Activated naive CD8-positive, alpha-beta T cell treated with anti-CD3 and anti-CD28 coated beads, Interleukin-2, amount 10 ng/mL, durations not matched to agents 7 days and 5 days (primary cell): ENCODE measurements at regions not wholly inside any gene's neighbourhood (a gene's known extent, or its start where the extent isn't known, plus 50 kb on each side); places are given as distances from the start of the nearest gene placed in this dataset.

ENCODE experiments used
- ATAC-seq: fragments of 150-1000 bp; cut with Tn5 transposase; one replicate; pipeline ENCODE4 v1.10.0; 2021; ENCODE audit warnings: low read depth, moderate library complexity
- POLR2A ChIA-PET: fragments of 350-600 bp; sonication (Branson Sonifier 250); formaldehyde crosslinking; loops from one replicate; lab custom pipeline; 2021; ENCODE audit warnings: antibody characterized with exemption; lab: Charles Lee
- DNase-seq: peaks from one replicate; pipeline ENCODE4 v3.0.0; 2021
- H3K27ac Mint-ChIP-seq: one replicate; pipeline ENCODE4 v1.8.0; 2022; ENCODE audit warnings: mild to moderate bottlenecking, mixed read lengths
- H3K27me3 Mint-ChIP-seq: one replicate; pipeline ENCODE4 v1.8.0; 2022; ENCODE audit warnings: mild to moderate bottlenecking, moderate library complexity, mixed read lengths
- H3K36me3 Mint-ChIP-seq: one replicate; pipeline ENCODE4 v1.8.0; 2021; ENCODE audit warnings: mild to moderate bottlenecking, mixed read lengths
- H3K4me1 Mint-ChIP-seq: one replicate; pipeline ENCODE4 v1.8.0; 2021; ENCODE audit warnings: mixed read lengths
- H3K4me3 Mint-ChIP-seq: one replicate; pipeline ENCODE4 v1.8.0; 2022; ENCODE audit warnings: mild to moderate bottlenecking, moderate library complexity, mixed read lengths
- H3K9me3 Mint-ChIP-seq: one replicate; pipeline ENCODE4 v1.8.0; 2021; ENCODE audit warnings: mixed read lengths

DNA sequence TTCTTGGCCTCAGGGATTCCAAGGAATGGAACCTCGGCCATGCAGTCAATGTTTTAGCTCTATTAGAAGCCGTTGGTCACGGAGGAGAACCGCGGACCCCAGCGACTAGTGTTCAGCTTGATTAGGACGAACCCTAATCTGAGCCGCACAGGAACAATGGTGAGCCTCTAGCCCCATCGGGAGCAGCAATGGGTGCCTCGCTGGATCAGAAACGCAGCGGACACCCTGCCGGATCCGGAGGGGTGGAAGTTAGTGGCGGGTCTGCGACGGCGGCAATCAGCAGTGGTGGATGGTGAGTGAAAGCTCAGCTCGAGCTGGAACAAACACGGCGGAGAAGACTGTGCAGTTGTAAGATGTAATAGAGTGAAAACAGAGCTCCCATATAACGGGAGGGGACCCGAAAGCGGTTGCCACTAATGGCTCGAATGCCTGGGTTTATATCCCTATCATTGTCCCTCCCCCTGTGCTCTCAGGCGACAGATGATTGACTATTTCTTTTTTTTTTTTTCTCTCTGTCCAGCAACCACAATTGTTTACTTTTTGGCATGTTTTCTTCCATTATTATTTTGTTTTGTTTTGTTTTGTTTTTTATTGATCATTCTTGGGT lies 127.7 kb downstream of the ZNF664 start:
- no peak for DNase-seq
- POLR2A ChIA-PET, result no interaction called here
- Mint-ChIP-seq H3K27ac (no peak overlapping the region), H3K36me3 (no peaks in the 10 kb centered on the region), H3K27me3 (peaks cover 2% of the 10 kb centered on the region), H3K4me3 (no peak overlapping the region), H3K9me3 (no peaks in the 10 kb centered on the region), H3K4me1 (no peaks in the 10 kb centered on the region)
- ATAC-seq, result no peak

- no peak for ATAC-seq
- Mint-ChIP-seq H3K4me3 (no peak overlapping the region), H3K36me3 (no peaks in the 10 kb centered on the region), H3K27me3 (no peaks in the 10 kb centered on the region), H3K27ac (no peak overlapping the region), H3K9me3 (peaks cover 3% of the 10 kb centered on the region), H3K4me1 (peaks cover 3% of the 10 kb centered on the region)
- DNase-seq, result no peak
- POLR2A ChIA-PET, result no interaction called here
Measured at GRCh38 chr12:124105546-124105945, 132.5 kb downstream of the ZNF664 start.

GRCh38 chr12:124107351-124107750 lies 134.3 kb downstream of the ZNF664 start:
- H3K27ac Mint-ChIP-seq, result no peak overlapping the region
- no peaks in the 10 kb centered on the region for H3K27me3 Mint-ChIP-seq
- POLR2A ChIA-PET, result no interaction called here
- peaks cover 3% of the 10 kb centered on the region for H3K4me1 Mint-ChIP-seq
- no peak overlapping the region for H3K4me3 Mint-ChIP-seq
- no peak for DNase-seq
- peaks cover 6% of the 10 kb centered on the region for H3K9me3 Mint-ChIP-seq
- no peaks in the 10 kb centered on the region for H3K36me3 Mint-ChIP-seq
- no peak for ATAC-seq

GRCh38 chr12:124109760-124110159 lies 136.7 kb downstream of the ZNF664 start:
- Mint-ChIP-seq H3K4me1 (peaks cover 3% of the 10 kb centered on the region), H3K27me3 (no peaks in the 10 kb centered on the region), H3K9me3 (peaks cover 6% of the 10 kb centered on the region), H3K4me3 (no peak overlapping the region), H3K27ac (peak overlapping the region; percentile 10), H3K36me3 (no peaks in the 10 kb centered on the region)
- POLR2A ChIA-PET, result no interaction called here
- ATAC-seq (no peak), DNase-seq (no peak)

DNA sequence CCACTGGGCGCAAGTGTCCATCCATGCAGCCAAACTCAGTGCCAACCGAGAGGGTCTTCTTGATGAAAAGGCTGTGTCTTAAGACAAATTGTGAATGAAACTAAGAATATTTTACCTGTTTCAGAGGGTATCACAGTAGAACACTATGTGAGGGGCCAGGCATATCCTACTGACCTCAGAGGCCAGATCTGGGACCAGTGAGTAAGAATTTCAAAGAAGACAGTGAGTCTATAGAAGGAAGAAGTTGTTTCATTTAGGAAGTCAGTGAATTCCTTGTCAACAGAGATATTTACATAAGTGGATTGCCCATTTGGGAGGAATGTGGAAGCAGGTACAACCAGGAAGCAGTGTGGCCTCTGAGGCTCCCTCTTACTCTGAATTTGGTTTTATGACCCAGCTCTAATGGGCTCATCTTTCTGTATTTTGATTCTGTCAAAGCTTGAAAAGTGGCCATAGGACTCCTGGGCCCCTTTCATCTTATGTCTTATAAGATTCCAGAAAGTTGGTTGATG lies 137.4 kb downstream of the ZNF664 start:
- POLR2A ChIA-PET, result no interaction called here
- no peak overlapping the region for H3K4me3 Mint-ChIP-seq
- H3K27ac Mint-ChIP-seq, result no peak overlapping the region
- no peaks in the 10 kb centered on the region for H3K36me3 Mint-ChIP-seq
- peaks cover 3% of the 10 kb centered on the region for H3K4me1 Mint-ChIP-seq
- H3K27me3 Mint-ChIP-seq, result no peaks in the 10 kb centered on the region
- ATAC-seq (no peak), DNase-seq (no peak)
- H3K9me3 Mint-ChIP-seq, result peaks cover 6% of the 10 kb centered on the region

GRCh38 chr12:124111006-124111405 lies 138.0 kb downstream of the ZNF664 start:
- Mint-ChIP-seq H3K36me3 (no peaks in the 10 kb centered on the region), H3K27ac (no peak overlapping the region), H3K27me3 (no peaks in the 10 kb centered on the region), H3K9me3 (peaks cover 6% of the 10 kb centered on the region), H3K4me1 (peaks cover 3% of the 10 kb centered on the region), H3K4me3 (no peak overlapping the region)
- POLR2A ChIA-PET, result no interaction called here
- DNase-seq (no peak), ATAC-seq (no peak)

DNA sequence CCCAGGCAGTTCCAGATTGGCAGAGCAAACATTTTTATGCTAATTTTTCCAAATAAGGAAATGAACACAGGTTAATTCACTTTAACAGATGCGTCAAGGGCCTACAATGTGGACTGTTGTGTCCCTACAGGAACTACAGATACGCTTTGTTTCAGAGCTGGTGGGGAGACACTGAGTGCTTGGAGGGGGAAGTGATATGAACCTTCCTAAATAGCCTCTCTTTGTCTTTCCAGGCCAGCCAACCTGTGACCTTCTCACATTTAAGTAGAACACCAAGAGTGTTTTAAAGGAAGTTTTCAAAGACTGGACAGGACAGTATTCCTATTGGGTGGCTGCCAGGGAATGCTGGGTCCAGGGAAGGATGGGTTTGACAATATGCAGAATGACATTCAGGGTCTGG lies 141.3 kb downstream of the ZNF664 start:
- H3K36me3 Mint-ChIP-seq, result no peaks in the 10 kb centered on the region
- POLR2A ChIA-PET, result no interaction called here
- H3K4me1 Mint-ChIP-seq, result peaks cover 3% of the 10 kb centered on the region
- ATAC-seq (no peak), DNase-seq (no peak)
- H3K4me3 Mint-ChIP-seq, result no peak overlapping the region
- H3K9me3 Mint-ChIP-seq, result peaks cover 6% of the 10 kb centered on the region
- no peaks in the 10 kb centered on the region for H3K27me3 Mint-ChIP-seq
- H3K27ac Mint-ChIP-seq, result no peak overlapping the region

- no peaks in the 10 kb centered on the region for H3K4me1 Mint-ChIP-seq
- peaks cover 3% of the 10 kb centered on the region for H3K9me3 Mint-ChIP-seq
- DNase-seq (no peak), ATAC-seq (no peak)
- no peak overlapping the region for H3K4me3 Mint-ChIP-seq
- no peaks in the 10 kb centered on the region for H3K27me3 Mint-ChIP-seq
- H3K27ac Mint-ChIP-seq, result no peak overlapping the region
- POLR2A ChIA-PET, result no interaction called here
- H3K36me3 Mint-ChIP-seq, result no peaks in the 10 kb centered on the region
Measured at GRCh38 chr12:124115496-124115895, 142.5 kb downstream of the ZNF664 start.

DNA sequence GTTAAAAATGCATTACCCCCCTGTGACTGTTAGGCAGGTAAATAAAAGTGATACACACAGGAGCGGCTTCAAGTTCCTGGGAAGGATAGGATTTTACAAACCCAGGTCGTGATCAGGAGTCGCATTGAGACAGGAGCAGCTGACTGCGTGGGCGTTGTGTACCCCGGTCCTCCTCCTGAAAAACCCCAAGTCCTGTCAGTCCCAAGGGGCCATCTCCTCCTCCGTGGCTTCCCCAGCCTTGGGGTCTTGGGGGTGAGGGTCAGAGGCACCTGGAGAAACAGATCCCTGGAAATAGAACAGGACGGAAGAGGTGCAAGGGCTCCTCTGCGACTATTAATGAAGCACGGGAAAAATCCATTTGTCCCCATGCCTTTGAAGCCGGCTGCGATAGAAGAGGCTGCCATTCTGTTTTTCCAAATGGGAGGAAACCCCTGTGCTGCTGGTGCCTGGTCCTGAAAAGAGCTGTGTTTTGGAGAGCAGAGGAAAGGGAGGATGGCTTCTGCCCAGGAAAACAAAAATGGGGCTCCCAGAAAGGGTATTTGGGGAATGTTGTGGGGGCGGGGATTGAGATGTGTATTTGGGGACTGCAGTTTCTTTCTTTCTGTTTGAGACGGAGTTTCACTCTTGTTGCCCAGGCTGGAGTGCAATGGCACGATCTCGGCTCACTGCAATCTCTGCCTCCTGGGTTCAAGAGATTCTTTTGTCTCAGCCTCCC lies 143.1 kb downstream of the ZNF664 start:
- POLR2A ChIA-PET, result no interaction called here
- no peaks in the 10 kb centered on the region for H3K36me3 Mint-ChIP-seq
- H3K27me3 Mint-ChIP-seq, result no peaks in the 10 kb centered on the region
- H3K27ac Mint-ChIP-seq, result no peak overlapping the region
- DNase-seq (no peak), ATAC-seq (no peak)
- H3K9me3 Mint-ChIP-seq, result no peaks in the 10 kb centered on the region
- no peak overlapping the region for H3K4me3 Mint-ChIP-seq
- no peaks in the 10 kb centered on the region for H3K4me1 Mint-ChIP-seq

- H3K36me3 Mint-ChIP-seq, result no peaks in the 10 kb centered on the region
- peaks cover 2% of the 10 kb centered on the region for H3K4me1 Mint-ChIP-seq
- no peak overlapping the region for H3K4me3 Mint-ChIP-seq
- no peaks in the 10 kb centered on the region for H3K9me3 Mint-ChIP-seq
- ATAC-seq, result no peak
- H3K27ac Mint-ChIP-seq, result no peak overlapping the region
- DNase-seq, result no peak
- POLR2A ChIA-PET, result no interaction called here
- H3K27me3 Mint-ChIP-seq, result peaks cover 8% of the 10 kb centered on the region
Measured at GRCh38 chr12:124120739-124121138, 147.7 kb downstream of the ZNF664 start.

- no peak for DNase-seq
- no peaks in the 10 kb centered on the region for H3K36me3 Mint-ChIP-seq
- H3K4me1 Mint-ChIP-seq, result peaks cover 2% of the 10 kb centered on the region
- no peak overlapping the region for H3K27ac Mint-ChIP-seq
- ATAC-seq, result no peak
- POLR2A ChIA-PET, result no interaction called here
- no peak overlapping the region for H3K4me3 Mint-ChIP-seq
- no peaks in the 10 kb centered on the region for H3K9me3 Mint-ChIP-seq
- H3K27me3 Mint-ChIP-seq, result peaks cover 8% of the 10 kb centered on the region
Measured at GRCh38 chr12:124122722-124123121, 149.7 kb downstream of the ZNF664 start.

GRCh38 chr12:124123296-124124000 lies 150.4 kb downstream of the ZNF664 start:
- POLR2A ChIA-PET, result no interaction called here

GRCh38 chr12:124125203-124125871 lies 152.3 kb downstream of the ZNF664 start:
- Mint-ChIP-seq H3K4me1 (peaks cover 2% of the 10 kb centered on the region), H3K36me3 (no peaks in the 10 kb centered on the region), H3K27me3 (peaks cover 8% of the 10 kb centered on the region), H3K4me3 (no peak overlapping the region), H3K27ac (no peak overlapping the region), H3K9me3 (no peaks in the 10 kb centered on the region)
- POLR2A ChIA-PET, result no interaction called here
- ATAC-seq (no peak), DNase-seq (no peak)

More at GRCh38 chr12:124123296-124124000, 150.4 kb downstream of the ZNF664 start:
- Mint-ChIP-seq H3K9me3 (no peaks in the 10 kb centered on the region), H3K4me1 (peaks cover 2% of the 10 kb centered on the region), H3K27ac (no peak overlapping the region), H3K27me3 (peaks cover 8% of the 10 kb centered on the region), H3K36me3 (no peaks in the 10 kb centered on the region), H3K4me3 (no peak overlapping the region)
- DNase-seq (no peak), ATAC-seq (no peak)
